ENCODE measurements at regions not wholly inside any gene's neighbourhood (a gene's known extent, or its start where the extent isn't known, plus 50 kb on each side); places are given as distances from the start of the nearest gene placed in this dataset.

- FAIRE-seq (no peak), DNase-seq (ENCODE audit: insufficient read length, low spot score) (no peak)
- no peak for TF ChIP-seq CTCF (IDR thresholded peaks at IDR 0.05; ENCODE audit: insufficient read depth, missing control alignments)
Observed at GRCh38 chr4:12270546-12270945, 841.9 kb upstream of the HS3ST1 start.

GRCh38 chr4:12265554-12265953, 836.9 kb upstream of the HS3ST1 start:
- no peak for FAIRE-seq

GRCh38 chr4:12260453-12260852, 831.8 kb upstream of the HS3ST1 start:
- FAIRE-seq: no peak
- TF ChIP-seq CTCF (IDR thresholded peaks at IDR 0.05; ENCODE audit: insufficient read depth, missing control alignments): no peak
- no peak for DNase-seq (ENCODE audit: insufficient read length, low spot score)

More at GRCh38 chr4:12265554-12265953, 836.9 kb upstream of the HS3ST1 start:
- no peak for TF ChIP-seq CTCF (IDR thresholded peaks at IDR 0.05; ENCODE audit: insufficient read depth, missing control alignments)
- no peak for DNase-seq (ENCODE audit: insufficient read length, low spot score)

- FAIRE-seq (no peak), DNase-seq (ENCODE audit: insufficient read length, low spot score) (no peak)
- TF ChIP-seq CTCF (IDR thresholded peaks at IDR 0.05; ENCODE audit: insufficient read depth, missing control alignments): no peak
Observed at GRCh38 chr4:12244973-12245372, 816.3 kb upstream of the HS3ST1 start.

GRCh38 chr4:12242354-12242753, 813.7 kb upstream of the HS3ST1 start:
- DNase-seq (ENCODE audit: insufficient read length, low spot score) (no peak), FAIRE-seq (no peak)
- TF ChIP-seq CTCF (IDR thresholded peaks at IDR 0.05; ENCODE audit: insufficient read depth, missing control alignments): no peak

GRCh38 chr4:12239897-12240636, 811.4 kb upstream of the HS3ST1 start:
- no peak for TF ChIP-seq CTCF (IDR thresholded peaks at IDR 0.05; ENCODE audit: insufficient read depth, missing control alignments)
- FAIRE-seq: no peak

GRCh38 chr4:12231098-12231497, 802.4 kb upstream of the HS3ST1 start:
- TF ChIP-seq CTCF (IDR thresholded peaks at IDR 0.05; ENCODE audit: insufficient read depth, missing control alignments): no peak
- FAIRE-seq (no peak), DNase-seq (ENCODE audit: insufficient read length, low spot score) (no peak)

More at GRCh38 chr4:12239897-12240636, 811.4 kb upstream of the HS3ST1 start:
- DNase-seq (ENCODE audit: insufficient read length, low spot score): no peak

All from D721Med (cell line).